Colon (tissue), 2 donors: ENCODE measurements at regions not wholly inside any gene's neighbourhood (a gene's known extent, or its start where the extent isn't known, plus 50 kb on each side); places are given as distances from the start of the nearest gene placed in this dataset.

Experiments
- FAIRE-seq: peaks from 2 replicates; lab custom pipeline; 2012; peaks lifted over from hg19 to GRCh38; lab: Jason Lieb, UNC
- donor health status: control.
- donor health status: control.

- FAIRE-seq, result no peak
Measured at GRCh38 chr12:89256060-89256459, 96.2 kb downstream of the DUSP6 start.

- no peak for FAIRE-seq
Measured at GRCh38 chr12:89253488-89253887, 98.8 kb downstream of the DUSP6 start.

GRCh38 chr12:89252284-89252683, 100.0 kb downstream of the DUSP6 start:
- FAIRE-seq, result no peak

- no peak for FAIRE-seq
Measured at GRCh38 chr12:89251342-89252271, 100.7 kb downstream of the DUSP6 start.

GRCh38 chr12:89250636-89251035, 101.7 kb downstream of the DUSP6 start:
- no peak for FAIRE-seq

- no peak for FAIRE-seq
Measured at GRCh38 chr12:89250213-89250612, 102.1 kb downstream of the DUSP6 start.

- no peak for FAIRE-seq
Measured at GRCh38 chr12:89247967-89248366, 104.3 kb downstream of the DUSP6 start.

- FAIRE-seq, result no peak
Measured at GRCh38 chr12:89247541-89247942, 104.8 kb downstream of the DUSP6 start.

GRCh38 chr12:89245090-89245489, 107.2 kb downstream of the DUSP6 start:
- no peak for FAIRE-seq

GRCh38 chr12:89244536-89244935, 107.8 kb downstream of the DUSP6 start:
- FAIRE-seq, result no peak

GRCh38 chr12:89243771-89244170, 108.5 kb downstream of the DUSP6 start:
- no peak for FAIRE-seq

GRCh38 chr12:89239534-89239933, 112.8 kb downstream of the DUSP6 start:
- FAIRE-seq, result no peak

GRCh38 chr12:89238593-89238992, 113.7 kb downstream of the DUSP6 start:
- no peak for FAIRE-seq

- FAIRE-seq, result no peak
Measured at GRCh38 chr12:89237763-89238162, 114.5 kb downstream of the DUSP6 start.

- no peak for FAIRE-seq
Measured at GRCh38 chr12:89236748-89237383, 115.4 kb downstream of the DUSP6 start.

- no peak for FAIRE-seq
Measured at GRCh38 chr12:89236237-89236636, 116.1 kb downstream of the DUSP6 start.

- no peak for FAIRE-seq
Measured at GRCh38 chr12:89235189-89235993, 116.9 kb downstream of the DUSP6 start.

GRCh38 chr12:89234324-89235114, 117.8 kb downstream of the DUSP6 start:
- no peak for FAIRE-seq

GRCh38 chr12:89231686-89232085, 120.6 kb downstream of the DUSP6 start:
- FAIRE-seq, result no peak

- FAIRE-seq, result no peak
Measured at GRCh38 chr12:89230376-89231315, 121.7 kb downstream of the DUSP6 start.

GRCh38 chr12:89228491-89228890, 123.8 kb downstream of the DUSP6 start:
- no peak for FAIRE-seq
